Stimulated activated CD4-positive, alpha-beta T cell treated with anti-CD3 and anti-CD28 coated beads, Interleukin-4, amount 100 ng/mL, for 4 hours (primary cell): ENCODE measurements at regions not wholly inside any gene's neighbourhood (a gene's known extent, or its start where the extent isn't known, plus 50 kb on each side); places are given as distances from the start of the nearest gene placed in this dataset.

Experiments used
- DNase-seq, 2 experiments: peaks; one replicate each; pipeline ENCODE4 v3.0.0-alpha.2; 2020

GRCh38 chr6:150651808-150652470 lies 52.3 kb downstream of the PLEKHG1 start:
- no peak for DNase-seq

DNA sequence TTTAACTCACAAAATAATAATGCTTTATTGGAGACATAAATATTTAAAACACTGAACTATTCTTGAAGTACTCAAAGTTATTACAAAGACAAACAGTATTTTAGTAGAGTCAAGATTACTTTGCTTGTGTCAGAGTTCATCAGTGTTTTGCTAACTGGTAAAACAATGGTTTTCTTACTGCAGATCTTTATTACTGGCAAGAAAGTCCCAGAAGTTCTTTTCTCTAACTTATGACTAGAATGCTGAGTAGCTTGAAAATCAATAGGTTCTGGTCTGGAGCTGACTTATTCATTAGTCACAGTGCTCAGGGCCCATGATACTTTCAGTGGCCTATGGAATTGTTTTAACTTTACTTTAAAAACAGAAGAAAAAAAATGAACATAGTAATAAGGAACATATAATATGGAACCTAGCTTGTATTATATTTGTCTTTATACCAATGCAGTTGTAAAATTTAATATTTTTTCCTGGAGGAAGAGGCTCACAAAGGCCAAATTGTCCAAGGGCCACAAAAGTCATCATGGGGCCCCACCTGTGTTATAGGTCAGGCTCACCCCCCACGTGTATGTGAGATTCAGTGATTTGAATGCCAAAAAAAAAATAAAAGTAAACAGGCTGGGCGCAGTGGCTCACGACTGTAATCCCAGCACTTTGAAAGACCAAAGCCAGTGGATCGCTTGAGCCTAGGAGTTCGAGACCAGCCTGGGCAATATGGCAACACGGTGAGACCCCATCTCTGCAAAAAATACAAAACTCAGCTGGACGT lies 53.3 kb downstream of the PLEKHG1 start:
- DNase-seq, result no peak

- no peak for DNase-seq
These were observed 54.9 kb downstream of the PLEKHG1 start for GRCh38 chr6:150654608-150655007.

DNA sequence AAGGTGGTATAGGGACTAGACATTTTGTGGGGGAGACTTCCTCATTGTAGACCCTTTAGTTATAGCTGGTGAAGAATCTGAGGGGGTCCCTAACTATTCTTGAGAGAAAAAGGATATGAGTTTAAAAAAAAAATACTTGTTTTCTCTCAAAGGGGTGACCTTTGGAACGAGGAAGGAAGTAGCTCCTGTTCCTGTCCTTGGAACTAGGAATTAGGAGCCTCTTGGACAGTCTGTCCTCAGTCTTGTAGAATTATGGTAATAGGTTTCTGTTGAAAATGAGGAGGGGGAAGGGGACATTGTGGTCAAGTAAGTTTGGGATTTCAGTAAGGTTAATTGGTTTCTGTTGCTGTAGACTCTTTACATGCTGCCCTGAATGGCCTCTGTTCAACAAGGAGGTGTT lies 56.5 kb downstream of the PLEKHG1 start:
- DNase-seq, result no peak

GRCh38 chr6:150658421-150658820 lies 58.7 kb downstream of the PLEKHG1 start:
- no peak for DNase-seq

GRCh38 chr6:150659046-150659763 lies 59.5 kb downstream of the PLEKHG1 start:
- DNase-seq, result no peak

- DNase-seq, result no peak
These were observed 61.7 kb downstream of the PLEKHG1 start for GRCh38 chr6:150661216-150662007.

- no peak for DNase-seq
These were observed 63.1 kb downstream of the PLEKHG1 start for GRCh38 chr6:150662814-150663213.

GRCh38 chr6:150664091-150664490 lies 64.4 kb downstream of the PLEKHG1 start:
- DNase-seq, result no peak

DNA sequence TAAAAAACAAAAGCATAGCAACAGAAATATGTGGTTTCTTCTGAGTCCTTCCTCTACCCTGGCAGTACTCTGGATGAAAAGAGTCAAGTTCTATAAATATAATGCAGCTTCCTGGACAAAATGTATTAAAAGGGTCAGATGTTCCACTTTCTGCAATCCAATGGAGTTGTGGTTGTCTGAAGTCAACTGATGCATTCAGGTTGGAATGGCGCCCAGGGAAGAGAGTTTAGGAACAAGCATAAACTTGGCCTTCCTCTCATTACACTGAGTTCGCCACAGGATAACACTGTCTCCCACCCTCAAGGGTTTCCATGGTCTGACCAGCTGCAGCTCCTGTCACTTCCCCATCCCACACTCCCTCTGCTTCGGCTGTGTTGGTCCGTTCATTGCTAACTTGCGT lies 66.4 kb downstream of the PLEKHG1 start:
- DNase-seq, result no peak

- DNase-seq, result no peak
These were observed 67.7 kb downstream of the PLEKHG1 start for GRCh38 chr6:150667359-150667758.

DNA sequence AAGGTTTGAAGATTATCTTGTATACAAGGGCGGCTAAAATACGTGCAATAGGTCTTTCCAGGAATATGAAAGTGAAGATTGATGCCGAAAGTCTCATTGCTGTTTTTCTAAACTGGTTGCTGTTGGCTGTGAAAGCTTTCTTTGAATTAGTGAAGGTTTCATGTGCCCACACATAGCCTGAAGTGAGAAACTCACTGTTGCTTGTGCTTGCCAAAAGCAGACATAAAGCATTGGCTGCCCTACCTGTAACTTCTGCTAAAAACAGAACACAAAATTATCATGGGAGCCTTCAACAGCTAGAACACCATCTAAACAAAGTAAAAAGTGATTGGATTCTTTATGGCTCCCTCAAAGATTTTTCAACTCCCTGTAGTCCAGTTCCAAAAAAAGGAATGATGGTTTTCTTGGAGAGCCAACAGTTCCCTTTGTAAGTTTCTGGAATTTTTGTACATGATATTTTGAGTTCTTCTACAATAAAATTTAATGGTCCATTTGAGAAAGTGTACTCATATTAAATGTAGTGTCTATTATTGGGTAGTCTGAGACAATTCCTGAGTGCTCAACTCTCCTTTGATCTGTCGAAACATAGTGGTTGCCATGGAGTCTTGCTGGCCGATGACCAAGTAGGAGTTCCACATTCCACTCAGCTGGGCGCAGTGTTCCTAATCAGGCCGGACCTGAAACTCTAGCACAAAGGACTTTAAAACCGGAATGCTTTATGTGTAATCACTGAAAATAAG lies 68.5 kb downstream of the PLEKHG1 start:
- DNase-seq, result no peak

DNA sequence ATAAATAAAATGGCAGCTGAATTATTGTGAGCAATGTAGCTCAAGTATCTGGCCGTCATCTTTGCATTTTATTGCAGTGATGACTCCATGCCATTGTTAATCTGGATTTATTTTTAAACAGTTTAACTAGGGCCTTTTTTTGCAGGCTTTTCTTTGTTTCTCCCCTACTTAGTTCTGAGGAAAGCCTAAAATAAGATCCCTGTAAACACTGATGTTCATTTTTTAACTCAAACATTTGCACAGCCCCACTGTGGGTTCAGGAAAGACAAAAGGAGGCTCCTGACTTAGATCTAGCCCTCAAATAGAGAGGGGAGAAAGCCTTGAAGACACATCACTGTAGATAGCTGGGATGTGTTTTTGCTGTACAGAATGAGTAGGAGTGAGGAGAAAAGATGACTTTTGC lies 69.2 kb downstream of the PLEKHG1 start:
- DNase-seq, result no peak

DNA sequence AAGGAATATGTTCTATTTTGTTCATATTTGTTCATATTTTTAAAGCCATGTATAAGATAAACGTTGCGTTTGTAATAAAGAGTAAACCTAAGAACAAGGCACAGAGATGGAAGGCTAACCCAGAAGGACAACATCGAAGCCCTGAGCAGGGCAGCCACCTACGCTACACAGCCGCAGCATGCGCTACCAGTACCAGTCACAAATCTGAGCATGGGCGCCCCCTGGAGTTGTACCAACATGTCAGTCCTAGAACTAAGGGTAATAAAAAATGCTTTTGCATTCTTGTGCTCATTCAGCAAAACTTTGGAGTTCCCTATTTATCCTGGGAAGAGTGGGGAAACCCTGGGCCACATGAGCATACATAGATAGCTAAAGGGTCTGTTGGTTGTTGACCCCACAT lies 70.6 kb downstream of the PLEKHG1 start:
- DNase-seq, result no peak

GRCh38 chr6:150672800-150673199 lies 73.1 kb downstream of the PLEKHG1 start:
- DNase-seq, result no peak

- DNase-seq, result no peak
These were observed 74.1 kb downstream of the PLEKHG1 start for GRCh38 chr6:150673720-150674346.

GRCh38 chr6:150676344-150676743 lies 76.7 kb downstream of the PLEKHG1 start:
- DNase-seq, result no peak

DNA sequence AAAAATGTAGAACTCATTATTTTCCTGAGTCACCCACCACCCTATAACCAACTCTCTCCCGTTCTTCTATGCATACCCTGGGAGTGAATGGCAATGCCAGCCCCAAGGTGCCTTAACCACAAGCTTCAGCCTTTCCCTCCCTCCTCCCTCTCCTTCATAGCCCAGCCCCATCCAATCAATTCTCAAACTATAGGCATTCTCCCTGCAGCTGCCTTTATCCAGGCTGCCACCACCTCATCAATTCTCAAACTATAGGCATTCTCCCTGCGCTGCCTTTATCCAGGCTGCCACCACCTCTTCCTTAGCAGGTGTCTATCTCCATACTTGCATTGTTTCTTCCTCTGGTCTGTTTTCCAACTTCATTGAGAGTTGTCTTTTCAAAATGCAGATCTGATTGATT lies 77.1 kb downstream of the PLEKHG1 start:
- no peak for DNase-seq

DNA sequence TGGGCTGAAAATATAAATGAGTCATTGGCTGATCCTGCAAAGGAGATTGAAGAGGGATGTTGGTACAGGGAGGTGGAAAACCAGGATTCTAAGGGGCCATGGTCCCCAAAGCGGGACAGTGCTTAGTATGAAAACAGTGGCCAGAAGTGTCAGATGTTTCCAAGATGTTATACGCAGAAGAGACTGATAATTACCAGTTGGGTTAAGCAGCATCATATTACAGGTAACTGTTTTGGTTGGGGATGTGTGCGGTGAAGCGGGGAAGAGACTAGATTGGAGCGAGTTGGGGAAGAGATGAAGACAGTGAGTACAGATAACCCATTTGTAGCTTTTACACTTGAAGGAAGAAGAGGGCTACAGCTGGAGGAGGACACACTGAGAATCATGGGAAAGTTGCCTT lies 80.8 kb downstream of the PLEKHG1 start:
- DNase-seq, result no peak

- DNase-seq, result no peak
These were observed 82.1 kb downstream of the PLEKHG1 start for GRCh38 chr6:150681578-150682395.

DNA sequence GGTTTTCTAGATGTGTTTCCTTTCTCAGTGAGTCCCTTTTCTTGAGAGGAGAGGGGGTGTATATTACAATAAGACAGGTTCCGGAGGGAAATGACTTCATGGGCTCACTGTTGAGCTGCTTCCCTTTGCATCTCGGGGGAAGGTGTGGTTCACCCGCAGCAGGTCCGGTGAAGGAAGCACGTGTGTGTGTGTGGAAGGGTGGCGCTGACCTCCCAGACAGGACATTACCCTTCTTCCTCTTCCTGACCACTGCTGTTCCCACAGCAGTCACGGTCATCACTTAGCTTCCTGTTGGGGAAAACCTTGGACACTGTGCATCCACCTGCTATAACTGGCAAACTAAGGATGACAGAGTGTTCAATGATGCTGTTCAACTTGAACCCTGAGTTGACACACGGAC lies 83.6 kb downstream of the PLEKHG1 start:
- DNase-seq, result no peak
